ENCODE measurements at regions not wholly inside any gene's neighbourhood (a gene's known extent, or its start where the extent isn't known, plus 50 kb on each side); places are given as distances from the start of the nearest gene placed in this dataset.

- TF ChIP-seq CTCF (IDR thresholded peaks at IDR 0.05) (no peak), POLR2A (IDR thresholded peaks at IDR 0.05) (no peak)
These were observed 116.7 kb upstream of the OPCML start for GRCh38 chr11:133649040-133649439.

All from right lobe of liver (tissue), 4 donors.